ENCODE measurements at regions not wholly inside any gene's neighbourhood (a gene's known extent, or its start where the extent isn't known, plus 50 kb on each side); places are given as distances from the start of the nearest gene placed in this dataset.

GRCh38 chr9:20119566-20119965 is 330.7 kb upstream of the SLC24A2 start:
- ATAC-seq (ENCODE audit: low read depth in 2 of 2): no peak

GRCh38 chr9:20117986-20118385 is 329.1 kb upstream of the SLC24A2 start:
- Mint-ChIP-seq H3K36me3 (peaks cover 4% of the 10 kb centered on the region), H3K4me3 (no peak overlapping the region), H3K4me1 (peaks cover 3 to 6% (median 5%) of the 10 kb centered on the region in 4 donors), H3K27ac (no peak overlapping the region), H3K27me3 (peaks cover 7% of the 10 kb centered on the region), H3K9me3 (peaks cover 0 to 23% (median 5%) of the 10 kb centered on the region in 7 donors)
- no peaks in the 10 kb centered on the region for H3K4me1 ChIP-seq (ENCODE audit: control insufficient read depth, insufficient read depth, low read length, poor library complexity, severe bottlenecking)
- no peaks in the 10 kb centered on the region for H3K27me3 ChIP-seq (ENCODE audit: control insufficient read depth, insufficient read depth, low read length)
- no peak overlapping the region for H3K4me3 ChIP-seq (ENCODE audit: low read depth, low read length)
- H3K9me3 ChIP-seq (ENCODE audit: control insufficient read depth in 2 of 2, low read length in 2 of 2): peaks cover 6 to 7% of the 10 kb centered on the region in 2 experiments
- no peak for ATAC-seq (ENCODE audit: low read depth in 2 of 2)
- DNase-seq: no peak
- H3K36me3 ChIP-seq (ENCODE audit: control insufficient read depth, insufficient read depth, low read length): no peaks in the 10 kb centered on the region
- H3K27ac ChIP-seq (ENCODE audit: insufficient read depth, low read length, poor library complexity, severe bottlenecking): no peak overlapping the region

More at GRCh38 chr9:20119566-20119965, 330.7 kb upstream of the SLC24A2 start:
- H3K27ac Mint-ChIP-seq: no peak overlapping the region
- Histone ChIP-seq H3K27ac (ENCODE audit: insufficient read depth, low read length, poor library complexity, severe bottlenecking) (no peak overlapping the region), H3K4me1 (ENCODE audit: control insufficient read depth, insufficient read depth, low read length, poor library complexity, severe bottlenecking) (no peaks in the 10 kb centered on the region), H3K27me3 (ENCODE audit: control insufficient read depth, insufficient read depth, low read length) (no peaks in the 10 kb centered on the region), H3K36me3 (ENCODE audit: control insufficient read depth, insufficient read depth, low read length) (no peaks in the 10 kb centered on the region), H3K4me3 (ENCODE audit: low read depth, low read length) (no peak overlapping the region), H3K9me3 (ENCODE audit: control insufficient read depth in 2 of 2, low read length in 2 of 2) (peaks cover 6 to 7% of the 10 kb centered on the region in 2 experiments)
- H3K27me3 Mint-ChIP-seq: peaks cover 9% of the 10 kb centered on the region
- peaks cover 3 to 6% (median 5%) of the 10 kb centered on the region in 4 donors for H3K4me1 Mint-ChIP-seq
- H3K36me3 Mint-ChIP-seq: no peaks in the 10 kb centered on the region
- peaks cover 0 to 18% (median 5%) of the 10 kb centered on the region in 7 donors for H3K9me3 Mint-ChIP-seq
- H3K4me3 Mint-ChIP-seq: no peak overlapping the region
- DNase-seq: no peak

- Mint-ChIP-seq H3K9me3 (peaks cover 0 to 23% (median 5%) of the 10 kb centered on the region in 7 donors), H3K4me3 (no peak overlapping the region), H3K27ac (no peak overlapping the region), H3K27me3 (peaks cover 5% of the 10 kb centered on the region), H3K36me3 (peaks cover 4% of the 10 kb centered on the region), H3K4me1 (peaks cover under 1 to 6% (median 4%) of the 10 kb centered on the region in 4 donors)
- no peaks in the 10 kb centered on the region for H3K27me3 ChIP-seq (ENCODE audit: control insufficient read depth, insufficient read depth, low read length)
- H3K4me3 ChIP-seq (ENCODE audit: low read depth, low read length): no peak overlapping the region
- DNase-seq (no peak), ATAC-seq (ENCODE audit: low read depth in 2 of 2) (no peak)
- H3K36me3 ChIP-seq (ENCODE audit: control insufficient read depth, insufficient read depth, low read length): no peaks in the 10 kb centered on the region
- H3K9me3 ChIP-seq (ENCODE audit: control insufficient read depth in 2 of 2, low read length in 2 of 2): peaks cover 6 to 7% of the 10 kb centered on the region in 2 experiments
- H3K27ac ChIP-seq (ENCODE audit: insufficient read depth, low read length, poor library complexity, severe bottlenecking): no peak overlapping the region
- no peaks in the 10 kb centered on the region for H3K4me1 ChIP-seq (ENCODE audit: control insufficient read depth, insufficient read depth, low read length, poor library complexity, severe bottlenecking)
These were observed 328.6 kb upstream of the SLC24A2 start for GRCh38 chr9:20117482-20117881.

GRCh38 chr9:20114974-20115373 is 326.1 kb upstream of the SLC24A2 start:
- H3K36me3 ChIP-seq (ENCODE audit: control insufficient read depth, insufficient read depth, low read length): no peaks in the 10 kb centered on the region
- peaks cover 0 to 19% (median 7%) of the 10 kb centered on the region in 7 donors for H3K9me3 Mint-ChIP-seq
- no peak overlapping the region for H3K27ac Mint-ChIP-seq
- no peak for ATAC-seq (ENCODE audit: low read depth in 2 of 2)
- H3K4me1 ChIP-seq (ENCODE audit: control insufficient read depth, insufficient read depth, low read length, poor library complexity, severe bottlenecking): no peaks in the 10 kb centered on the region
- H3K4me3 ChIP-seq (ENCODE audit: low read depth, low read length): no peak overlapping the region
- H3K27ac ChIP-seq (ENCODE audit: insufficient read depth, low read length, poor library complexity, severe bottlenecking): no peak overlapping the region
- DNase-seq: no peak
- peaks cover 4% of the 10 kb centered on the region for H3K36me3 Mint-ChIP-seq
- H3K27me3 Mint-ChIP-seq: peaks cover 9% of the 10 kb centered on the region
- H3K4me1 Mint-ChIP-seq: peaks cover 0 to 6% (median 4%) of the 10 kb centered on the region in 4 donors
- no peak overlapping the region for H3K4me3 Mint-ChIP-seq
- H3K27me3 ChIP-seq (ENCODE audit: control insufficient read depth, insufficient read depth, low read length): no peaks in the 10 kb centered on the region
- H3K9me3 ChIP-seq (ENCODE audit: control insufficient read depth in 2 of 2, low read length in 2 of 2): peaks cover 6 to 7% of the 10 kb centered on the region in 2 experiments

- H3K27me3 Mint-ChIP-seq: peaks cover 9% of the 10 kb centered on the region
- Histone ChIP-seq H3K27me3 (ENCODE audit: control insufficient read depth, insufficient read depth, low read length) (no peaks in the 10 kb centered on the region), H3K36me3 (ENCODE audit: control insufficient read depth, insufficient read depth, low read length) (no peaks in the 10 kb centered on the region), H3K9me3 (ENCODE audit: control insufficient read depth in 2 of 2, low read length in 2 of 2) (peaks cover 6 to 7% of the 10 kb centered on the region in 2 experiments), H3K4me1 (ENCODE audit: control insufficient read depth, insufficient read depth, low read length, poor library complexity, severe bottlenecking) (no peaks in the 10 kb centered on the region), H3K4me3 (ENCODE audit: low read depth, low read length) (no peak overlapping the region), H3K27ac (ENCODE audit: insufficient read depth, low read length, poor library complexity, severe bottlenecking) (no peak overlapping the region)
- peaks cover 0 to 19% (median 5%) of the 10 kb centered on the region in 7 donors for H3K9me3 Mint-ChIP-seq
- H3K4me1 Mint-ChIP-seq: peaks cover 0 to 5% (median 1%) of the 10 kb centered on the region in 4 donors
- no peak for DNase-seq
- ATAC-seq (ENCODE audit: low read depth in 2 of 2): no peak
- H3K4me3 Mint-ChIP-seq: no peak overlapping the region
- peaks cover 4% of the 10 kb centered on the region for H3K36me3 Mint-ChIP-seq
- H3K27ac Mint-ChIP-seq: no peak overlapping the region
These were observed 323.5 kb upstream of the SLC24A2 start for GRCh38 chr9:20112205-20112783.

- peaks cover 6 to 7% of the 10 kb centered on the region in 2 experiments for H3K9me3 ChIP-seq (ENCODE audit: control insufficient read depth in 2 of 2, low read length in 2 of 2)
- DNase-seq (no peak), ATAC-seq (ENCODE audit: low read depth in 2 of 2) (no peak)
- H3K27me3 ChIP-seq (ENCODE audit: control insufficient read depth, insufficient read depth, low read length): no peaks in the 10 kb centered on the region
- peaks cover 9% of the 10 kb centered on the region for H3K27me3 Mint-ChIP-seq
- H3K4me3 ChIP-seq (ENCODE audit: low read depth, low read length): no peak overlapping the region
- H3K36me3 Mint-ChIP-seq: peaks cover 4% of the 10 kb centered on the region
- H3K27ac Mint-ChIP-seq: no peak overlapping the region
- no peak overlapping the region for H3K4me3 Mint-ChIP-seq
- H3K4me1 Mint-ChIP-seq: peaks cover 0 to 2% (median 0%) of the 10 kb centered on the region in 4 donors
- no peaks in the 10 kb centered on the region for H3K4me1 ChIP-seq (ENCODE audit: control insufficient read depth, insufficient read depth, low read length, poor library complexity, severe bottlenecking)
- no peak overlapping the region for H3K27ac ChIP-seq (ENCODE audit: insufficient read depth, low read length, poor library complexity, severe bottlenecking)
- peaks cover 0 to 16% (median 5%) of the 10 kb centered on the region in 7 donors for H3K9me3 Mint-ChIP-seq
- no peaks in the 10 kb centered on the region for H3K36me3 ChIP-seq (ENCODE audit: control insufficient read depth, insufficient read depth, low read length)
These were observed 322.5 kb upstream of the SLC24A2 start for GRCh38 chr9:20111173-20111843.

- H3K4me3 Mint-ChIP-seq: no peak overlapping the region
- Histone ChIP-seq H3K27me3 (ENCODE audit: control insufficient read depth, insufficient read depth, low read length) (no peaks in the 10 kb centered on the region), H3K27ac (ENCODE audit: insufficient read depth, low read length, poor library complexity, severe bottlenecking) (no peak overlapping the region), H3K4me3 (ENCODE audit: low read depth, low read length) (no peak overlapping the region), H3K4me1 (ENCODE audit: control insufficient read depth, insufficient read depth, low read length, poor library complexity, severe bottlenecking) (no peaks in the 10 kb centered on the region), H3K9me3 (ENCODE audit: control insufficient read depth in 2 of 2, low read length in 2 of 2) (no peaks in the 10 kb centered on the region), H3K36me3 (ENCODE audit: control insufficient read depth, insufficient read depth, low read length) (no peaks in the 10 kb centered on the region)
- peaks cover 13% of the 10 kb centered on the region for H3K27me3 Mint-ChIP-seq
- H3K4me1 Mint-ChIP-seq: peaks cover 0 to 2% (median 0%) of the 10 kb centered on the region in 4 donors
- H3K36me3 Mint-ChIP-seq: peaks cover 5% of the 10 kb centered on the region
- no peak overlapping the region for H3K27ac Mint-ChIP-seq
- peaks cover 0 to 15% (median 5%) of the 10 kb centered on the region in 7 donors for H3K9me3 Mint-ChIP-seq
- DNase-seq (no peak), ATAC-seq (ENCODE audit: low read depth in 2 of 2) (no peak)
These were observed 306.7 kb upstream of the SLC24A2 start for GRCh38 chr9:20095430-20096092.
